Activated T-cell treated with anti-CD3 and anti-CD28 coated beads, Interleukin-2, amount 50 U/mL, for 24 hours (primary cell): ENCODE measurements at regions not wholly inside any gene's neighbourhood (a gene's known extent, or its start where the extent isn't known, plus 50 kb on each side); places are given as distances from the start of the nearest gene placed in this dataset.
"Not testable (repeated sequence)": the region's sequence is repeated elsewhere in the genome, so short reads cannot be mapped to it uniquely, and the experiment has no call there.

Source experiments
- DNase-seq: peaks from one replicate; pipeline ENCODE4 v3.0.0-alpha.2; 2020
- H3K27ac Mint-ChIP-seq: 2 replicates; pipeline ENCODE4 v1.8.0; 2020; ENCODE audit warnings: mild to moderate bottlenecking, mixed read lengths
- H3K27me3 Mint-ChIP-seq: 2 replicates; pipeline ENCODE4 v1.8.0; 2020; ENCODE audit warnings: mixed read lengths
- H3K36me3 Mint-ChIP-seq: 2 replicates; pipeline ENCODE4 v1.8.0; 2020; ENCODE audit warnings: low read depth, mixed read lengths
- H3K4me1 Mint-ChIP-seq: 2 replicates; pipeline ENCODE4 v1.8.0; 2020; ENCODE audit warnings: low read depth, mixed read lengths
- H3K4me3 Mint-ChIP-seq: 2 replicates; pipeline ENCODE4 v1.8.0; 2020; ENCODE audit warnings: mild to moderate bottlenecking, moderate library complexity, mixed read lengths
- H3K9me3 Mint-ChIP-seq: 2 replicates; pipeline ENCODE4 v1.8.0; 2020; ENCODE audit warnings: mixed read lengths

- Mint-ChIP-seq H3K36me3 (no peaks in the 10 kb centered on the region), H3K4me1 (no peaks in the 10 kb centered on the region), H3K27ac (no peak overlapping the region), H3K27me3 (no peaks in the 10 kb centered on the region), H3K9me3 (no peaks in the 10 kb centered on the region), H3K4me3 (no peak overlapping the region)
- no peak for DNase-seq
Observed at GRCh38 chr9:95580812-95581761, 64.3 kb upstream of the PTCH1 start.

GRCh38 chr9:95574866-95575553 lies 58.2 kb upstream of the PTCH1 start:
- no peaks in the 10 kb centered on the region for H3K36me3 Mint-ChIP-seq
- no peak for DNase-seq
- H3K27me3 Mint-ChIP-seq = peaks cover 13% of the 10 kb centered on the region
- H3K4me1 Mint-ChIP-seq = peaks cover 9% of the 10 kb centered on the region
- no peak overlapping the region for H3K4me3 Mint-ChIP-seq
- H3K9me3 Mint-ChIP-seq = no peaks in the 10 kb centered on the region
- H3K27ac Mint-ChIP-seq = no peak overlapping the region

- DNase-seq = no peak
- H3K27me3 Mint-ChIP-seq = peaks cover 13% of the 10 kb centered on the region
- H3K9me3 Mint-ChIP-seq = no peaks in the 10 kb centered on the region
- no peaks in the 10 kb centered on the region for H3K36me3 Mint-ChIP-seq
- H3K4me3 Mint-ChIP-seq = no peak overlapping the region
- H3K27ac Mint-ChIP-seq = no peak overlapping the region
- H3K4me1 Mint-ChIP-seq = peaks cover 15% of the 10 kb centered on the region
Observed at GRCh38 chr9:95574176-95574575, 57.4 kb upstream of the PTCH1 start.

GRCh38 chr9:95573463-95573862 lies 56.7 kb upstream of the PTCH1 start:
- no peak overlapping the region for H3K27ac Mint-ChIP-seq

GRCh38 chr9:95572381-95573151 lies 55.8 kb upstream of the PTCH1 start:
- Mint-ChIP-seq H3K9me3 (no peaks in the 10 kb centered on the region), H3K27ac (no peak overlapping the region), H3K4me3 (no peak overlapping the region), H3K36me3 (no peaks in the 10 kb centered on the region), H3K27me3 (peaks cover 13% of the 10 kb centered on the region), H3K4me1 (peaks cover 15% of the 10 kb centered on the region)
- no peak for DNase-seq

More at GRCh38 chr9:95573463-95573862, 56.7 kb upstream of the PTCH1 start:
- Mint-ChIP-seq H3K4me1 (peaks cover 15% of the 10 kb centered on the region), H3K36me3 (no peaks in the 10 kb centered on the region), H3K4me3 (no peak overlapping the region), H3K9me3 (no peaks in the 10 kb centered on the region), H3K27me3 (peaks cover 13% of the 10 kb centered on the region)
- DNase-seq = no peak

GRCh38 chr9:95570646-95571045 lies 53.9 kb upstream of the PTCH1 start:
- no peak for DNase-seq

GRCh38 chr9:95570150-95570549 lies 53.4 kb upstream of the PTCH1 start:
- H3K4me3 Mint-ChIP-seq = peak overlapping the region; percentile 18
- peaks cover 24% of the 10 kb centered on the region for H3K27me3 Mint-ChIP-seq

More at GRCh38 chr9:95570646-95571045, 53.9 kb upstream of the PTCH1 start:
- Mint-ChIP-seq H3K36me3 (no peaks in the 10 kb centered on the region), H3K27me3 (peaks cover 19% of the 10 kb centered on the region), H3K9me3 (no peaks in the 10 kb centered on the region), H3K4me1 (peaks cover 15% of the 10 kb centered on the region), H3K4me3 (no peak overlapping the region), H3K27ac (no peak overlapping the region)

GRCh38 chr9:95568735-95569134 lies 52.0 kb upstream of the PTCH1 start:
- Mint-ChIP-seq H3K27me3 (peaks cover 27% of the 10 kb centered on the region), H3K4me1 (peaks cover 15% of the 10 kb centered on the region)
- not testable (repeated sequence) for H3K4me3 Mint-ChIP-seq, H3K9me3 Mint-ChIP-seq, H3K27ac Mint-ChIP-seq, DNase-seq, H3K36me3 Mint-ChIP-seq

More at GRCh38 chr9:95570150-95570549, 53.4 kb upstream of the PTCH1 start:
- Mint-ChIP-seq H3K36me3 (no peaks in the 10 kb centered on the region), H3K4me1 (peaks cover 15% of the 10 kb centered on the region), H3K9me3 (no peaks in the 10 kb centered on the region), H3K27ac (no peak overlapping the region)
- no peak for DNase-seq
